Left lung (tissue), 4 donors: ENCODE measurements at regions not wholly inside any gene's neighbourhood (a gene's known extent, or its start where the extent isn't known, plus 50 kb on each side); places are given as distances from the start of the nearest gene placed in this dataset.

ENCODE experiments used
- ATAC-seq: fragments of 200-7000 bp; cut with Tn5 transposase; one replicate; pipeline ENCODE4 v1.9.1; 2020; ENCODE audit warnings: moderate library complexity
- DNase-seq, 4 donors: peaks; one replicate each; pipeline ENCODE4 v3.0.0-alpha.2; 2013 to 2020
- H3K27ac ChIP-seq, 2 donors: fragments of 200-600 bp; sonication (generic) in 1 of 2; one replicate each; pipeline versions ENCODE4 v1.5.0 to v1.8.0; 2020 to 2021
- H3K27me3 ChIP-seq, 2 donors: fragments of 200-600 bp; sonication (generic) in 1 of 2; one replicate each; pipeline versions ENCODE4 v1.5.0 to v1.8.0; 2020 to 2021
- H3K36me3 ChIP-seq, 2 donors: fragments of 200-600 bp; sonication (generic) in 1 of 2; one replicate each; pipeline versions ENCODE4 v1.5.0 to v1.8.0; 2020 to 2021
- H3K4me1 ChIP-seq, 2 donors: fragments of 200-600 bp; one replicate each; pipeline ENCODE4 v1.8.0; 2021
- H3K4me3 ChIP-seq, 2 donors: fragments of 200-600 bp; sonication (generic) in 1 of 2; one replicate each; pipeline versions ENCODE4 v1.5.0 to v1.8.0; 2020 to 2021; ENCODE audit warnings: mild to moderate bottlenecking in 1 of 2
- H3K9me3 ChIP-seq, 2 donors: fragments of 200-600 bp; sonication (generic) in 1 of 2; one replicate each; pipeline versions ENCODE4 v1.5.0 to v1.8.0; 2020 to 2021
- intact Hi-C, 2 donors: fragments of 100-400 bp; cut with DNase I; formaldehyde crosslinking; loops; one replicate each; pipeline versions ENCODE4 v1.11.2 to v1.14.2; 2022
- TF ChIP-seq, protein P1 (sequence below), 2 donors: fragments of 200-600 bp; sonication (generic) in 1 of 2; IDR thresholded peaks; one replicate each; pipeline versions ENCODE4 v1.5.0 to v1.8.0; 2021; ENCODE audit warnings: antibody characterized with exemption in 2 of 2
- donor health status: DM: no; HTN: yes; CAD: no.
- donor health status: DM: no; HTN: no; CAD: no.

- no peaks in the 10 kb centered on the region for H3K27me3 ChIP-seq
- no peak for ATAC-seq
- TF ChIP-seq, protein P1, sequence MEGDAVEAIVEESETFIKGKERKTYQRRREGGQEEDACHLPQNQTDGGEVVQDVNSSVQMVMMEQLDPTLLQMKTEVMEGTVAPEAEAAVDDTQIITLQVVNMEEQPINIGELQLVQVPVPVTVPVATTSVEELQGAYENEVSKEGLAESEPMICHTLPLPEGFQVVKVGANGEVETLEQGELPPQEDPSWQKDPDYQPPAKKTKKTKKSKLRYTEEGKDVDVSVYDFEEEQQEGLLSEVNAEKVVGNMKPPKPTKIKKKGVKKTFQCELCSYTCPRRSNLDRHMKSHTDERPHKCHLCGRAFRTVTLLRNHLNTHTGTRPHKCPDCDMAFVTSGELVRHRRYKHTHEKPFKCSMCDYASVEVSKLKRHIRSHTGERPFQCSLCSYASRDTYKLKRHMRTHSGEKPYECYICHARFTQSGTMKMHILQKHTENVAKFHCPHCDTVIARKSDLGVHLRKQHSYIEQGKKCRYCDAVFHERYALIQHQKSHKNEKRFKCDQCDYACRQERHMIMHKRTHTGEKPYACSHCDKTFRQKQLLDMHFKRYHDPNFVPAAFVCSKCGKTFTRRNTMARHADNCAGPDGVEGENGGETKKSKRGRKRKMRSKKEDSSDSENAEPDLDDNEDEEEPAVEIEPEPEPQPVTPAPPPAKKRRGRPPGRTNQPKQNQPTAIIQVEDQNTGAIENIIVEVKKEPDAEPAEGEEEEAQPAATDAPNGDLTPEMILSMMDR (IDR thresholded peaks at IDR 0.05), result no peak
These were observed 177.5 kb downstream of the LMO4 start for GRCh38 chr1:87506147-87506546.

GRCh38 chr1:87508247-87508787, 179.6 kb downstream of the LMO4 start:
- peak in 1 of 4 donors; percentile 49 for DNase-seq
- TF ChIP-seq, protein P1 (IDR thresholded peaks at IDR 0.05), result no peak
- no peaks in the 10 kb centered on the region for H3K9me3 ChIP-seq
- H3K4me3 ChIP-seq, result no peak overlapping the region
- intact Hi-C loops, result no loop called here
- no peak overlapping the region for H3K27ac ChIP-seq
- no peaks in the 10 kb centered on the region for H3K4me1 ChIP-seq
- H3K27me3 ChIP-seq, result no peaks in the 10 kb centered on the region
- no peak for ATAC-seq
- no peaks in the 10 kb centered on the region for H3K36me3 ChIP-seq

More at GRCh38 chr1:87506147-87506546, 177.5 kb downstream of the LMO4 start:
- H3K4me1 ChIP-seq, result no peaks in the 10 kb centered on the region
- H3K27ac ChIP-seq, result no peak overlapping the region
- no peak for DNase-seq
- no peaks in the 10 kb centered on the region for H3K36me3 ChIP-seq
- no peak overlapping the region for H3K4me3 ChIP-seq
- H3K9me3 ChIP-seq, result peaks cover 0 to 1% of the 10 kb centered on the region in 2 donors
- intact Hi-C loops, result no loop called here

- intact Hi-C loops, result no loop called here
- TF ChIP-seq, protein P1 (IDR thresholded peaks at IDR 0.05), result no peak
These were observed 181.9 kb downstream of the LMO4 start for GRCh38 chr1:87510540-87510939.

GRCh38 chr1:87511449-87511848, 182.8 kb downstream of the LMO4 start:
- DNase-seq, result no peak
- no peaks in the 10 kb centered on the region for H3K27me3 ChIP-seq
- no peak for ATAC-seq
- TF ChIP-seq, protein P1 (IDR thresholded peaks at IDR 0.05), result no peak
- H3K4me1 ChIP-seq, result no peaks in the 10 kb centered on the region
- H3K36me3 ChIP-seq, result no peaks in the 10 kb centered on the region
- H3K4me3 ChIP-seq, result no peak overlapping the region
- H3K9me3 ChIP-seq, result no peaks in the 10 kb centered on the region
- H3K27ac ChIP-seq, result no peak overlapping the region
- intact Hi-C loops, result no loop called here

More at GRCh38 chr1:87510540-87510939, 181.9 kb downstream of the LMO4 start:
- Histone ChIP-seq H3K27ac (no peak overlapping the region), H3K4me1 (no peaks in the 10 kb centered on the region), H3K9me3 (no peaks in the 10 kb centered on the region), H3K36me3 (no peaks in the 10 kb centered on the region), H3K4me3 (no peak overlapping the region), H3K27me3 (no peaks in the 10 kb centered on the region)
- ATAC-seq, result no peak
- no peak for DNase-seq

GRCh38 chr1:87512431-87512830, 183.8 kb downstream of the LMO4 start:
- H3K27me3 ChIP-seq, result no peaks in the 10 kb centered on the region
- DNase-seq, result no peak
- H3K4me1 ChIP-seq, result no peaks in the 10 kb centered on the region
- no peak overlapping the region for H3K4me3 ChIP-seq
- intact Hi-C loops, result no loop called here
- no peaks in the 10 kb centered on the region for H3K36me3 ChIP-seq
- H3K9me3 ChIP-seq, result no peaks in the 10 kb centered on the region
- TF ChIP-seq, protein P1 (IDR thresholded peaks at IDR 0.05), result no peak
- no peak for ATAC-seq
- peak overlapping the region in 1 of 2 donors; percentile 56 for H3K27ac ChIP-seq
